ENCODE measurements at regions not wholly inside any gene's neighbourhood (a gene's known extent, or its start where the extent isn't known, plus 50 kb on each side); places are given as distances from the start of the nearest gene placed in this dataset.

DNA sequence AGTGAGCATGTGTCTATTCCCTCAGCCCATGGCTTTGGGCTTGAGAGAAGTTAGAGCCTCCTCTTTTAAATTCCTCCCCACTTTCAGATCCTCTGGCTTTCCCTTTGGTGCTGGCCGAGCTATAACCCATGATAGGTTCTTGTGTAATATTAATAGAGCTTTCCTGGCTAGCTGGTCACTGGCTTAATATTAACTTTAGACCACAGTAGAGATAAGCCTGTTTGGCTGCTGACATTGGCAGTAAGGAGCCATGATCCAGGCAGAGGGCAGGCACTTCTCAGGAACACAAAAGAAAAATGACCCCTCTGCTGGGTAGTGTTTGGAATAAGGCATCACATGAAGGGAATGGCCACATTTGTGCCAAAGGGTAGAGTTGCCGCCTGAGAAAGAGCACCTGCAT, 65.4 kb upstream of the UMPS start (continued):
- TF ChIP-seq ZBTB37 (CRISPR knock-in tag; IDR thresholded peaks at IDR 0.05) (peak; percentile 76; the same call in 1 of the 2 replicates), ARNT2 (CRISPR knock-in tag; IDR thresholded peaks at IDR 0.05; ENCODE audit: low read depth) (no peak), KDM5A (IDR thresholded peaks at IDR 0.05; ENCODE audit: borderline replicate concordance, low read length) (no peak), RFXANK (CRISPR knock-in tag; IDR thresholded peaks at IDR 0.05) (no peak), KLF13 (CRISPR knock-in tag; IDR thresholded peaks at IDR 0.05) (no peak), ZNF747 (CRISPR knock-in tag; IDR thresholded peaks at IDR 0.05; ENCODE audit: borderline replicate concordance) (no peak), RBM22 (optimal IDR thresholded peaks at IDR 0.05; ENCODE audit: low read length) (peak; percentile 39), TFE3 (CRISPR knock-in tag; IDR thresholded peaks at IDR 0.05) (peak; percentile 13; the same call in 1 of the 2 replicates), MTF1 (CRISPR knock-in tag; IDR thresholded peaks at IDR 0.05) (no peak), PHF21A (CRISPR knock-in tag; IDR thresholded peaks at IDR 0.05) (peak; percentile 39; the same call in 1 of the 2 replicates), HOXA7 (CRISPR knock-in tag; IDR thresholded peaks at IDR 0.05) (no peak), POLR2G (IDR thresholded peaks at IDR 0.05; ENCODE audit: low read depth, low read length) (no peak), MLLT10 (CRISPR knock-in tag; IDR thresholded peaks at IDR 0.05) (no peak), FOSL2 (CRISPR knock-in tag; IDR thresholded peaks at IDR 0.05) (no peak), ZEB1 (IDR thresholded peaks at IDR 0.05; ENCODE audit: insufficient replicate concordance, low read depth) (no peak), ZNF556 (CRISPR knock-in tag; IDR thresholded peaks at IDR 0.05; ENCODE audit: borderline replicate concordance) (no peak), ATF6 (CRISPR knock-in tag; conservative IDR thresholded peaks at IDR 0.05) (no peak), AGO2 (optimal IDR thresholded peaks at IDR 0.05; ENCODE audit: low read depth, low read length) (no peak), ZNF619 (CRISPR knock-in tag; IDR thresholded peaks at IDR 0.05) (no peak)
- TF ChIP-seq, protein P1, sequence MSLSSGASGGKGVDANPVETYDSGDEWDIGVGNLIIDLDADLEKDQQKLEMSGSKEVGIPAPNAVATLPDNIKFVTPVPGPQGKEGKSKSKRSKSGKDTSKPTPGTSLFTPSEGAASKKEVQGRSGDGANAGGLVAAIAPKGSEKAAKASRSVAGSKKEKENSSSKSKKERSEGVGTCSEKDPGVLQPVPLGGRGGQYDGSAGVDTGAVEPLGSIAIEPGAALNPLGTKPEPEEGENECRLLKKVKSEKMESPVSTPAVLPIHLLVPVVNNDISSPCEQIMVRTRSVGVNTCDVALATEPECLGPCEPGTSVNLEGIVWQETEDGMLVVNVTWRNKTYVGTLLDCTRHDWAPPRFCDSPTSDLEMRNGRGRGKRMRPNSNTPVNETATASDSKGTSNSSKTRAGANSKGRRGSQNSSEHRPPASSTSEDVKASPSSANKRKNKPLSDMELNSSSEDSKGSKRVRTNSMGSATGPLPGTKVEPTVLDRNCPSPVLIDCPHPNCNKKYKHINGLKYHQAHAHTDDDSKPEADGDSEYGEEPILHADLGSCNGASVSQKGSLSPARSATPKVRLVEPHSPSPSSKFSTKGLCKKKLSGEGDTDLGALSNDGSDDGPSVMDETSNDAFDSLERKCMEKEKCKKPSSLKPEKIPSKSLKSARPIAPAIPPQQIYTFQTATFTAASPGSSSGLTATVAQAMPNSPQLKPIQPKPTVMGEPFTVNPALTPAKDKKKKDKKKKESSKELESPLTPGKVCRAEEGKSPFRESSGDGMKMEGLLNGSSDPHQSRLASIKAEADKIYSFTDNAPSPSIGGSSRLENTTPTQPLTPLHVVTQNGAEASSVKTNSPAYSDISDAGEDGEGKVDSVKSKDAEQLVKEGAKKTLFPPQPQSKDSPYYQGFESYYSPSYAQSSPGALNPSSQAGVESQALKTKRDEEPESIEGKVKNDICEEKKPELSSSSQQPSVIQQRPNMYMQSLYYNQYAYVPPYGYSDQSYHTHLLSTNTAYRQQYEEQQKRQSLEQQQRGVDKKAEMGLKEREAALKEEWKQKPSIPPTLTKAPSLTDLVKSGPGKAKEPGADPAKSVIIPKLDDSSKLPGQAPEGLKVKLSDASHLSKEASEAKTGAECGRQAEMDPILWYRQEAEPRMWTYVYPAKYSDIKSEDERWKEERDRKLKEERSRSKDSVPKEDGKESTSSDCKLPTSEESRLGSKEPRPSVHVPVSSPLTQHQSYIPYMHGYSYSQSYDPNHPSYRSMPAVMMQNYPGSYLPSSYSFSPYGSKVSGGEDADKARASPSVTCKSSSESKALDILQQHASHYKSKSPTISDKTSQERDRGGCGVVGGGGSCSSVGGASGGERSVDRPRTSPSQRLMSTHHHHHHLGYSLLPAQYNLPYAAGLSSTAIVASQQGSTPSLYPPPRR (CRISPR knock-in tag; IDR thresholded peaks at IDR 0.05; ENCODE audit: borderline replicate concordance) = no peak
- TF ChIP-seq, protein P2, sequence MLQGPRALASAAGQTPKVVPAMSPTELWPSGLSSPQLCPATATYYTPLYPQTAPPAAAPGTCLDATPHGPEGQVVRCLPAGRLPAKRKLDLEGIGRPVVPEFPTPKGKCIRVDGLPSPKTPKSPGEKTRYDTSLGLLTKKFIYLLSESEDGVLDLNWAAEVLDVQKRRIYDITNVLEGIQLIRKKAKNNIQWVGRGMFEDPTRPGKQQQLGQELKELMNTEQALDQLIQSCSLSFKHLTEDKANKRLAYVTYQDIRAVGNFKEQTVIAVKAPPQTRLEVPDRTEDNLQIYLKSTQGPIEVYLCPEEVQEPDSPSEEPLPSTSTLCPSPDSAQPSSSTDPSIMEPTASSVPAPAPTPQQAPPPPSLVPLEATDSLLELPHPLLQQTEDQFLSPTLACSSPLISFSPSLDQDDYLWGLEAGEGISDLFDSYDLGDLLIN (CRISPR knock-in tag; IDR thresholded peaks at IDR 0.05; ENCODE audit: borderline replicate concordance) = no peak

Measured in HepG2 (cell line).